NK-92 treated with Interleukin-12 subunit alpha and Interleukin-12 subunit beta, amount 100 ng/mL, for 24 hours (cell line): ENCODE measurements at regions not wholly inside any gene's neighbourhood (a gene's known extent, or its start where the extent isn't known, plus 50 kb on each side); places are given as distances from the start of the nearest gene placed in this dataset.
"Not testable (repeated sequence)": the region's sequence is repeated elsewhere in the genome, so short reads cannot be mapped to it uniquely, and the experiment has no call there.

Experiments used
- DNase-seq: peaks from one replicate; lab custom pipeline; 2025; lab: John Stamatoyannopoulos, UW

- DNase-seq, result no peak
These were observed 180.0 kb upstream of the ANK3 start for GRCh38 chr10:60569681-60570080.

DNA sequence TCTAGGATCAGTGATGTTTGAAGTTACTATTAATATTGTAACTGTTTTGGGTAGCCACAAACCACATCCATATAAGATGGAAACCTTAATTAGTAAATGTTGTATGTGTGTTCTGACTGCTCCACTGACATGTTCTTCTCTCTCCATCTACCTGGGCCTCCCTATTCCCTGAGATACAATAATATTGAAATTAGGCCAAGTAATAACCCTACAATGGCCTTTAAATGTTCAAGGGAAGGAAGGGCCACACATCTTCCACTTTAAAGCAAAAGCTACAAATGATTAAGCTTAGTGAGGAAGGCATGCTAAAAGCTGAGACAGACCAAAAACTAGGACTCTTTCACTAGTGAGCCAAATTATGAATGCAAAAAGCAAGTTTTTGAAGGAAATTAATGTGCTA is 176.4 kb upstream of the ANK3 start:
- no peak for DNase-seq

- DNase-seq, result no peak
These were observed 175.8 kb upstream of the ANK3 start for GRCh38 chr10:60565492-60565891.

DNA sequence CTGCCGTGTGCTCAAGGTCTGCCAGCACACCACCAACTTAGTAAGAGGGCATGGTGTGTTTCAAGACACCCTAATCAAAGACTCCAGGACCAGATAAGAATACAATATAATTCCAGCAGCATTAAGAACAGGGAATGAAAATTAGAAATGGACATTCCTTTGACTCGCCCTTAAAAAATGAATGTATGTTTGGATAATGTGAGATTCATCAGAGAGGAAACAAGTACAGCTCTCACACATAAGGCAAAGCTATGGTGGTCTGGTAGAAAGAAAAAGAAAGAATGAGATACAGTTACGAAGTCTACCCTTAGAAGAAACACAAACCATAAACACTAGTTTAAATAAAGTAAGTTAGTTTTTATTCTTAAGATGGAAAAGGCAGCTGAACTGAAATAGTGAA is 174.8 kb upstream of the ANK3 start:
- DNase-seq, result no peak

DNA sequence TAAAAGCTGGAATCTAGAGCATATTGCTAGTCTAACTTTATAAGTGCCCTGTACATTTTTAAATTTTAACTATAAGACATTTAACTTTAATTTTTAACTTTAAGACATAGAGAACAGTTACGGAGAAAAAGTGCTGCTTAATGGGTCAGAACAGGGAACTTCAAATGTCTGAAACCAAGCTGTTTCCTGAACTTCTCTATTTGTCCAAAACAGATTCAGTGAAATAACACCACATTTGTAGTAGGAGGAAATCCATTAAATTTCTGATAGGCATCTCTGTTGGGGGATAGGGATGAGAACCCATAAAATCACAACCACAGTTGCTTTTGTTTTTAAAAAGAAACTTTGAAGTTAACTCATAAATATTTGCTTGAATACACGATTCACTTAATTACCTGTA is 170.8 kb upstream of the ANK3 start:
- no peak for DNase-seq

DNA sequence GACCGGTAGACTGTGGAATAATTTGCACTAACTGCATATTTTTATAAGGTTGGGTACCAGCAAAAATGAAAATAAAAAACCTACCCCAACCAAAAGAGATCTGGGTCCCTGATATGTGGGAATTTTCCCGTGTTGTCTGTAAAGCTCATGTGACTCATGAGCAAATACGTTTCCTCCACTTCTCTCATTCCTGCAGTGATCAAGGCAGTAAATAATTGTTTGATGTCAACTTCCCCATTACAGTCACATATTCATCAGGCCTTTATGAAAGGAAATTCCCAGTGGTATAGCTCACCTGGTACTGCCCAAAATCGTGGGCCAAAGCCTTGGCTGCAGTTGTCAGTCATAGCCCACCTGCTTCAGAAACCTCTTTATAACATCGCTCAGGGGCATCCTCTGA is 166.0 kb upstream of the ANK3 start:
- DNase-seq, result no peak

DNA sequence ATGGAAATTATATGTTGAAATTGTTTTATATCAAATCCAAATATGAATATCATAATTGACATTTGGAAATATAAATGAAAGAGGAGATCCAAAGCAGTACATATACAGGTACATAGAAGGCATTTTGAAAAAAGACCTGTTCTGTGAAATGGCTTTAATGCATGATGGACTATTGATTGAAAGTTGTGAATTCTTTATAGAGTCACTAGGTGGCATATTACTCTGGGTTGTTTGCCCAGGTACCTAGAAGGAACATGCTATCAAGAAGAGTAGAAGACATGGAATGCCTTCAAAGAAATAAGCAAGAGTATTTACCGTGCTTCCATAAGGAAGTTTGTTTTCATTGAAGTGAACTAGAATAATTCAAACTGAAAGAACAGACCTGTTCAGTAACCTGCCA is 160.0 kb upstream of the ANK3 start:
- DNase-seq, result no peak

- DNase-seq, result no peak
These were observed 153.0 kb upstream of the ANK3 start for GRCh38 chr10:60542657-60543056.

DNA sequence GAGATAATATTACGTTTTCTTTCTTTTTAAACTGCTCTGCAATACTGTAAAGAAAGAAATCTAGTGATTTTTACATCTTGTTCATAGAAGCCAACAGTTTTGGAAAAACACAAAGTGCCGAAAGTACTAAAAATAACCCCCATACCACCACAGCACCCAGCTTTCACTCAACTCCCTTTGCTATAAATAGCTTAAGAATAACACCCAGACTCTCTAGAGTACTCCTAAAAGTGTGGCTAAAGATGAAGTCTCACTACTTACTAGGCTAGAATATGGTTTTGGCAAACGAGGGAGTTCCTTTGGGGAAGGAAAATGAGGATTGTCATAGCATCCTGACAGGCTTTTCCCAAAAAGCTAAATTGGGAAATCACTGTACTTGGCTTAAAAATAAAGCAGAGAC is 151.8 kb upstream of the ANK3 start:
- DNase-seq, result no peak

DNA sequence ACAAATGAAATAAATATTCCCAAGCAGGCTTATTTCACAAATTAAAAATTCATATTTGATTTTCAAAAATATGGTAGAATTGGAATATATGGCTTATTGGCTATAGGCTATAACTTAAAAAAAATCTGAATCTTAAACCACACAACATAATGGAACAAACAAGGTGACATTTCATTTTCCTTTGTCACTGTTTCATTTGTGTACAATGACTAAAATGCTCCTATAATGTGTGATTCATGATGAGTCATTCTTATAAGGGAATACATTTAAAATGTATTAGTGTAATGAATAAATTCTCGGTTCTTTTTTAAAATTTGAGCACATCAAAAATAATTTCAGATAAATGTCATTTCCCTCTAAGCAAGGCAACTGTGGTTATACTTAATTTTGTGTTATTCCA is 148.0 kb upstream of the ANK3 start:
- DNase-seq, result no peak

- DNase-seq, result peak; percentile 1
These were observed 146.9 kb upstream of the ANK3 start for GRCh38 chr10:60536529-60537114.

- DNase-seq, result no peak
These were observed 145.8 kb upstream of the ANK3 start for GRCh38 chr10:60535427-60535826.

GRCh38 chr10:60534761-60535389 is 145.2 kb upstream of the ANK3 start:
- DNase-seq, result no peak

GRCh38 chr10:60532696-60533468 is 143.2 kb upstream of the ANK3 start:
- DNase-seq, result no peak

DNA sequence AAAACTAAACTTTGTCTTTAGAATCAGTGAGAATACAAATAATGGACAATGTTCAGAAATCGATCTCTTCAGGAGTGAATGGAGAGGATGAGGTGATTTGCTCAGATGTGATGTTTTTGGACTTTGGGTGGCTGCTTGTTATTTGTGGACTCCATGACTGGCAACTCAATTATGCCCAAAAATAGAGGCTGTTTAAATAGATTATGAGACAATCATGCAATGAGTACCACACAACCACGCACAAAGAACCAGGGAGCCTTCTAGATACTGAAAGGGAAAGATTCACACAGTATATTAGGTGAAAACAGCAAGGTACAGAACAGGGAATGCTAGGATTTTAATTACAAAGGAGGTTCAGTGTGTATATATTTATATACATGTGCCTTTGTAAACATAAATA is 141.3 kb upstream of the ANK3 start:
- no peak for DNase-seq

DNA sequence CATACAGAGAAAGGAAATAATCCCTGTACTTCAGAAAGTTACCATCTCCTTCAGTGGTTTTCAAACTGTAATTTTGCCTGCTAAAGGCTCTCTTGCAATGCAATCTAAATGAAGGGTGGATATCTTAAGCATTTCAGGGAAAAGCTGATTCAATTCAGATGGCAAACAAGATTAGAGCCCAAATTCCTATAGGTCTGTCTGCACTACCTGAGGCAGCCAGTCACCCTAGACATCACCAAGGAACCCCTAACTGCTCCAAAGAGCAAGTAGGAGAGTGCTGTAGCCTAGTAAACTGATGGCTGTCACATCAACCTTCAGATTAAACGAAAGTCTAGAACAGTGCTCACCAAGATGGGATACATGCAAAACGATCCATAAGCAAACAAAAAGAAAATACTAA is 138.0 kb upstream of the ANK3 start:
- no peak for DNase-seq

DNA sequence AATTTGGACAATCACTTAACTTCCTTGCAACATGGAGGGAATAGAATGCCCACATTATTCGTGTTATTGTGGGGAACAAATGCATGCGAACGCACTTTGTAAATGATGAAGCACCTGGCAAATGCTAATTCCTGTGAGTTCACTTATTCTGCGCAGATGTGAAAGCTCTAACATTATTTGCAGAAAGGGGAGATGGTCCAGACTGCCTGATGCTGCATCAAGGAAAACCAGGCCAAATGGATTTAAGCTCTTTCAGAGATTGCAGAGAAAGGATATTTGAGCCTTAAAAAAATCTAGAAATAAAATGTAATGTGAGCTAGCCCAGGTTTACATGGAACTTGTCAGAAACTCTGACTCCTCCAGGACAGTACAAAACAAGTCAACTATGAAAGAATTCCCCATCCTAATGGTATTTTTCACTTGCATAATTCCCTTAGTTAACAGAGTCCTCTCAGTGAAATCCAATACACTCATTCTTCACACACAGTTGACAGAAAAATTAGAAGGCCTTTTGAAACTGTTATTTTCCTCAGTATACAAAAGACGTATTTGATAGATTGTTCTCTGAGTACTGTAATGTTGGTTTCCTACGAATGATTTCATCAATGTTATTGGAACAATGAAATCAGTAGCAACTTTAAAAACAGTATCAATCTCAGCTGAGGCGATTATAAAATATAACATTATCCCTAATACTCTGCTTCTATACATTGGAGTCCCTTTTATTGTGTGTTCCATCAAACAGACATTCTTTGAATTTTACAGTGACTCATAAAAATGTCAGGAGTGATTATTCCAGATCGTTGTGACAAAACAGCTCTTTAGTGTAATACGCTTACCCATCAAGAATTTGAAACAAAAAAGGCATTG is 136.3 kb upstream of the ANK3 start:
- DNase-seq, result no peak

DNA sequence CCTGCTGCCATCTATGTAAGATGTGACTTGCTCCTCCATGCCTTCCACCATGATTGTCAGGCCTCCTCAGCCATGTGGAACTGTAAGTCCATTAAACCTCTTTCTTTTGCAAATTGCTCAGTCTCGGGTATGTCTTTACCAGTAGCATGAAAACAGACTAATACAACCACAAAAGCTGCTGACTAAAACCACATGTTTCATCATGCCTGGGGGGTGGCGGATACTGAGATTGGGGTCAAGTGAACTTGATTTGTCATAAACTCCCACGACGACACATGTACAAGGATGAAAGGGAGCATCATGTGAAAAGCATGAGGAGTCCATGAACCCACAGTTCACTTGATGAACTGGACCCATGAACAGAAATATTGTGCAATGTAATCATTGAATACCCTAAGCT is 134.9 kb upstream of the ANK3 start:
- DNase-seq, result peak; percentile 13

DNA sequence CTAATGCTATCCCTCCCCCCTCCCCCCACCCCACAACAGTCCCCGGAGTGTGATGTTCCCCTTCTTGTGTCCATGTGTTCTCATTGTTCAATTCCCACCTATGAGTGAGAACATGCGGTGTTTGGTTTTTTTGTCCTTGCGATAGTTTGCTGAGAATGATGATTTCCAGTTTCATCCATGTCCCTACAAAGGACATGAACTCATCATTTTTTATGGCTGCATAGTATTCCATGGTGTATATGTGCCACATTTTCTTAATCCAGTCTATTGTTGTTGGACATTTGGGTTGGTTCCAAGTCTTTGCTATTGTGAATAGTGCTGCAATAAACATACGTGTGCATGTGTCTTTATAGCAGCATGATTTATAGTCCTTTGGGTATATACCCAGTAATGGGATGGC is 133.7 kb upstream of the ANK3 start:
- not testable (repeated sequence) for DNase-seq

GRCh38 chr10:60522617-60523016 is 132.9 kb upstream of the ANK3 start:
- DNase-seq, result no peak

- DNase-seq, result no peak
These were observed 132.3 kb upstream of the ANK3 start for GRCh38 chr10:60521974-60522405.

- no peak for DNase-seq
These were observed 129.1 kb upstream of the ANK3 start for GRCh38 chr10:60518745-60519144.

- no peak for DNase-seq
These were observed 128.1 kb upstream of the ANK3 start for GRCh38 chr10:60517805-60518204.
